Tibial nerve (tissue), 4 donors: ENCODE measurements at regions not wholly inside any gene's neighbourhood (a gene's known extent, or its start where the extent isn't known, plus 50 kb on each side); places are given as distances from the start of the nearest gene placed in this dataset.

Source experiments
- DNase-seq, 2 donors: peaks; one replicate each; pipeline ENCODE4 v3.0.0-alpha.2; 2019; ENCODE audit warnings: low spot score in 2 of 2
- H3K27ac ChIP-seq, 4 donors: fragments of 200-600 bp; sonication (generic) in 3 of 4; one replicate each; pipeline ENCODE4 v1.5.1; 2017 to 2019; ENCODE audit warnings: mild to moderate bottlenecking in 1 of 4
- H3K27me3 ChIP-seq, 2 donors: fragments of 200-600 bp; sonication (generic) in 1 of 2; one replicate each; pipeline versions ENCODE4 v1.5.1 to v1.6.0; 2017 to 2019
- H3K36me3 ChIP-seq, 3 donors: fragments of 200-600 bp; sonication (generic); one replicate each; pipeline ENCODE4 v1.5.1; 2018 to 2019
- H3K4me1 ChIP-seq, 4 donors: fragments of 200-600 bp; sonication (generic) in 3 of 4; one replicate each; pipeline ENCODE4 v1.5.1; 2017 to 2019
- H3K4me3 ChIP-seq, 4 donors: fragments of 200-600 bp; sonication (generic) in 3 of 4; one replicate each; pipeline ENCODE4 v1.5.1; 2017 to 2019; ENCODE audit warnings: mild to moderate bottlenecking in 1 of 4, moderate library complexity in 1 of 4
- H3K9me3 ChIP-seq, 4 donors: fragments of 200-600 bp; sonication (generic) in 3 of 4; one replicate each; pipeline ENCODE4 v1.5.1; 2017 to 2019
- CTCF ChIP-seq, 5 experiments: fragments of 200-600 bp in 3 of 5; fragments of 450-650 bp in 2 of 5; sonication (generic) in 3 of 5; IDR thresholded peaks; one replicate each; pipeline ENCODE4 v1.5.1; 2016 to 2019; ENCODE audit warnings: antibody characterized with exemption in 5 of 5, mild to moderate bottlenecking in 3 of 5, moderate library complexity in 2 of 5
- EP300 ChIP-seq, 2 donors: sonication (generic); formaldehyde crosslinking; IDR thresholded peaks; one replicate each; pipeline ENCODE4 v1.6.1; 2017; ENCODE audit warnings: antibody characterized with exemption in 2 of 2, mild to moderate bottlenecking in 1 of 2
- POLR2A ChIP-seq, 2 donors: fragments of 450-650 bp; IDR thresholded peaks; one replicate each; pipeline ENCODE4 v1.6.1; 2017; ENCODE audit warnings: antibody characterized with exemption in 2 of 2, mild to moderate bottlenecking in 2 of 2, moderate library complexity in 2 of 2
- WGBS, 2 donors: methylation state at CpG; one replicate each; pipeline ENCODE4 v1.1.5; 2018; 5-methylcytosine and 5-hydroxymethylcytosine counted together

GRCh38 chr2:37443082-37443481 is 98.7 kb downstream of the QPCT start:
- no peak overlapping the region for H3K4me3 ChIP-seq
- TF ChIP-seq CTCF (IDR thresholded peaks at IDR 0.05): no peak
- no peaks in the 10 kb centered on the region for H3K9me3 ChIP-seq
- no peak for DNase-seq
- H3K27me3 ChIP-seq: no peaks in the 10 kb centered on the region
- no peaks in the 10 kb centered on the region for H3K36me3 ChIP-seq
- no peak overlapping the region for H3K27ac ChIP-seq
- no peaks in the 10 kb centered on the region for H3K4me1 ChIP-seq
- 89 to 96% methylated on average over 3 of the region's 3 CpGs for WGBS, 2 donors

- 73 to 90% methylated on average over 3 of the region's 3 CpGs for WGBS, 2 donors
These were observed 103.0 kb downstream of the QPCT start for GRCh38 chr2:37447446-37447845.

GRCh38 chr2:37448342-37449120 is 104.1 kb downstream of the QPCT start:
- DNase-seq: no peak
- no peaks in the 10 kb centered on the region for H3K36me3 ChIP-seq
- no peaks in the 10 kb centered on the region for H3K27me3 ChIP-seq
- H3K9me3 ChIP-seq: no peaks in the 10 kb centered on the region
- no peak overlapping the region for H3K27ac ChIP-seq
- no peaks in the 10 kb centered on the region for H3K4me1 ChIP-seq
- 79 to 85% methylated on average over 3 of the region's 3 CpGs for WGBS, 2 donors
- no peak overlapping the region for H3K4me3 ChIP-seq
- TF ChIP-seq CTCF (IDR thresholded peaks at IDR 0.05) (no peak), EP300 (IDR thresholded peaks at IDR 0.05) (no peak), POLR2A (IDR thresholded peaks at IDR 0.05) (no peak)

More at GRCh38 chr2:37447446-37447845, 103.0 kb downstream of the QPCT start:
- Histone ChIP-seq H3K27me3 (no peaks in the 10 kb centered on the region), H3K27ac (no peak overlapping the region), H3K9me3 (no peaks in the 10 kb centered on the region), H3K4me3 (no peak overlapping the region), H3K4me1 (no peaks in the 10 kb centered on the region), H3K36me3 (no peaks in the 10 kb centered on the region)
- no peak for DNase-seq
- no peak for TF ChIP-seq CTCF (IDR thresholded peaks at IDR 0.05)

GRCh38 chr2:37449761-37450296 is 105.4 kb downstream of the QPCT start:
- H3K27ac ChIP-seq: no peak overlapping the region
- H3K4me1 ChIP-seq: peaks cover 0 to 5% (median 0%) of the 10 kb centered on the region in 4 donors
- no peaks in the 10 kb centered on the region for H3K9me3 ChIP-seq
- WGBS, 2 donors: 34 to 35% methylated on average over 8 of the region's 8 CpGs
- H3K36me3 ChIP-seq: no peaks in the 10 kb centered on the region
- TF ChIP-seq CTCF (IDR thresholded peaks at IDR 0.05) (no peak), POLR2A (IDR thresholded peaks at IDR 0.05) (no peak), EP300 (IDR thresholded peaks at IDR 0.05) (no peak)
- no peak for DNase-seq
- H3K4me3 ChIP-seq: no peak overlapping the region
- no peaks in the 10 kb centered on the region for H3K27me3 ChIP-seq

GRCh38 chr2:37453027-37453426 is 108.6 kb downstream of the QPCT start:
- H3K36me3 ChIP-seq: no peaks in the 10 kb centered on the region
- H3K9me3 ChIP-seq: no peaks in the 10 kb centered on the region
- 69 to 73% methylated on average over 2 of the region's 2 CpGs for WGBS, 2 donors
- no peak for DNase-seq
- H3K27me3 ChIP-seq: no peaks in the 10 kb centered on the region
- peaks cover 0 to 30% (median 7%) of the 10 kb centered on the region in 4 donors for H3K4me1 ChIP-seq
- H3K4me3 ChIP-seq: no peak overlapping the region
- H3K27ac ChIP-seq: no peak overlapping the region
- TF ChIP-seq POLR2A (IDR thresholded peaks at IDR 0.05) (no peak), EP300 (IDR thresholded peaks at IDR 0.05) (no peak), CTCF (IDR thresholded peaks at IDR 0.05) (no peak)
